SK-N-DZ (cell line): ENCODE measurements at regions not wholly inside any gene's neighbourhood (a gene's known extent, or its start where the extent isn't known, plus 50 kb on each side); places are given as distances from the start of the nearest gene placed in this dataset.
"Not testable (repeated sequence)": the region's sequence is repeated elsewhere in the genome, so short reads cannot be mapped to it uniquely, and the experiment has no call there.

Experiments used
- DNase-seq: peaks from one replicate; pipeline ENCODE4 v3.0.0-alpha.2; 2015; ENCODE audit warnings: low spot score

- no peak for DNase-seq
These were observed 285.9 kb downstream of the SLC7A11 start for GRCh38 chr4:137956256-137956655.

DNA sequence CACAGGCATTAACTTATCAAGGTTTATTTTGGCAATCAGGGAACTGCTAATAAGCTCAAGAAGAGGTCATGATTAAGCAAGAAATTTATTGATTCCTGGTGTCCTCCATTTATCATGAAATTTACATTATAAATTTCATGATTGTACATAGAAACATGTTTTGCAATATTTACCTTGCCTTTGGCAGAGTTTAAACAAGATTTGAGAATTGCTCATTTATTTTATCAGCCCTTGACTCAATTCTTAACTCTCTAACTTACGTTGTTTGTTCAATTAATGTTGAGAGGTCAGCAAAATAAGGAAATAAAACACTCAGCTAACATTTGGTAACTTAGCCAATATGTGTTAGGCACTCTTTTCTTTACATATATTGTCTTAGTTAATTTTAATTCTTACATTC, 286.6 kb downstream of the SLC7A11 start:
- no peak for DNase-seq

- no peak for DNase-seq
These were observed 290.0 kb downstream of the SLC7A11 start for GRCh38 chr4:137952116-137952515.

GRCh38 chr4:137950286-137950685, 291.9 kb downstream of the SLC7A11 start:
- no peak for DNase-seq

- no peak for DNase-seq
These were observed 292.4 kb downstream of the SLC7A11 start for GRCh38 chr4:137949746-137950145.

- DNase-seq, result no peak
These were observed 295.5 kb downstream of the SLC7A11 start for GRCh38 chr4:137946453-137947174.

DNA sequence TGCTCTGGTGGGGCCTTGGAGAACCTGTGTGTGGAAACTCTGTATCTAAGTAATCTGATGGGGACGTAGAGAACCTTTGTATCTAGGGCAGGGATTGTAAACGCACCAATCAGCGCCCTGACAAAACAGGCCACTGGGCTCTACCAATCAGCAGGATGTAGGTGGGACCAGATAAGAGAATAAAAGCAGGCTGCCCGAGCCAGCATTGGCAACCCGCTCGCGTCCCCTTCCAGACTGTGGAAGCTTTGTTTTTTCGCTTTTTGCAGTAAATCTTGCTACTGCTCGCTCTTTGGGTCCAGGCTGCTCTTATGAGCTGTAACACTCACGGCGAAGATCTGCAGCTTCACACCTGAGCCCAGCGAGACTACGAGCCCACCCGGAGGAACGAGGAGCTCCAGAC, 299.3 kb downstream of the SLC7A11 start:
- DNase-seq, result not testable (repeated sequence)

DNA sequence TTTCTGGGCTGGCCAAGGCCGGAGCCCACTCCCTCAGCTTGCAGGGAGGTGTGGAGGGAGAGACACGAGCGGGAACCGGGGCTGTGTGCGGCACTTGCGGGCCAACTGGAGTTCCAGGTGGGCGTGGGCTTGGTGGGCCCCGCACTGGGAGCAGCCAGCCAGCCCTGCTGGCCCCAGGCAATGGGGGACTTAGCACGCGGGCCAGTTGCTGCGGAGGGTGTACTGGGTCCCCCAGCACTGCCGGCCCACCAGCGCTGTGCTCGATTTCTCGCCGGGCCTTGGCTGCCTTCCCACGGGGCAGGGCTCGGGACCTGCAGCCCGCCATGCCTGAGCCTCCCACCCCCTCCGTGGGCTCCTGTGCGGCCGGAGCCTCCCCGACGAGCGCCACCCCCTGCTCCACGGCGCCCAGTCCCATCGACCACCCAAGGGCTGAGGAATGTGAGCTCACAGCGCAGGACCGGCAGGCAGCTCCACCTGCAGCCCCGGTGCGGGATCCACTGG, 300.1 kb downstream of the SLC7A11 start:
- not testable (repeated sequence) for DNase-seq

GRCh38 chr4:137934911-137935310, 307.2 kb downstream of the SLC7A11 start:
- no peak for DNase-seq

DNA sequence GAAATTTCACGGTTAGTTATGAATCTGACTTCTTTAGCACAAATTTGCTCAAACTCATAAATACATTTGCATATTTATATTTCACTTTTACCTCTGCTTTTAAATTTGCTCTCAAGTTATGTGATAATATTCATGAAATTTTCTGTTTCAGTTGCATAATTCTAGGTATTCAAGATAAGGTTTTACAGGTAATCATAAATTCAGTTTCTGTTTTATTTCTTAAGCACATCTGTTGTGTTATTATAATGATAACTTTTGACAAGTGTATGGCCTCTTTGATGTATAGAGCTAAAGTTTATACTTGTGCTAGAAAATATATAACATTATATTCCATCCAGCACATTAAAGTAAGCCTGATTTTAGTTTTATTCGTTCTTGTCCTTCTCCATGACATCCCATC, 308.1 kb downstream of the SLC7A11 start:
- DNase-seq, result no peak

GRCh38 chr4:137927972-137928371, 314.2 kb downstream of the SLC7A11 start:
- no peak for DNase-seq

DNA sequence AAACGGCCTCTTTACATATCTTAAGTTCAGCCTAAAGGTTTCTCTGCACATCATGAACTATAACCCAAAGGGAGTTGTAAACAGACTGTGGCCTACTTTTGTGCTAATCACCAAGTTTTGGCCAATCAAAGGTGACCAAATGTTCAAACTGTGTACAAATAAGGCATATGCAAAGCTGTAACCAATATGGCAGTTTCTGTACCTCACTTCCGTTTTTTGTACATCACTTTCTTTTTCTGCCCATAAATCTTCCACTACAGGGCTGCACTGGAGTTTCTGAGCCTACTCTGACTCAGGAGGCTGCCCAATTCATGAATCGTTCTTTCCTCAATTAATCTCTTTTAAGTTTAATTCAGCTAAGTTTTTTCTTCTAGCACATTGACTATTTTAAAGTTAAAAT, 318.7 kb downstream of the SLC7A11 start:
- DNase-seq, result no peak

- DNase-seq, result no peak
These were observed 319.4 kb downstream of the SLC7A11 start for GRCh38 chr4:137922721-137923120.

- DNase-seq, result peak; percentile 5
These were observed 332.4 kb downstream of the SLC7A11 start for GRCh38 chr4:137909529-137910309.

- no peak for DNase-seq
These were observed 336.2 kb downstream of the SLC7A11 start for GRCh38 chr4:137905930-137906329.

DNA sequence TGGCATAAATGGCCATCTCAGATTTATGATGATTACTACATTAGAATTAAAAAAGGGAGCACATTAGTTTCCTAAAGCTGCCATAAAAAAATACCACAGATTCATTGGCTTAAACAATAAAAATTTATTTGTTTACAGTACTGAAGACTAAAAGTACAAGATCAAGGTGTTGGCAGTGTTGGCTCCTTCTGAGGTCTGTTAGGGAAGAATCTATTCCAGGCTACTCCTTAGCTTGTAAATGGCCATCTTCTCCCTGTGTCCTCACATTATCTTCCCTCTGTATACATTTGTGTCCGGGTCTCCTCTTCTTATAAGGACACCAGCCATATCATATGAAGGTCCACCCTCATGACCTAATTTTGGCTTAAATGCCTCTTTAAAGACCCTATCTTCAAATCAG, 341.0 kb downstream of the SLC7A11 start:
- DNase-seq, result no peak

DNA sequence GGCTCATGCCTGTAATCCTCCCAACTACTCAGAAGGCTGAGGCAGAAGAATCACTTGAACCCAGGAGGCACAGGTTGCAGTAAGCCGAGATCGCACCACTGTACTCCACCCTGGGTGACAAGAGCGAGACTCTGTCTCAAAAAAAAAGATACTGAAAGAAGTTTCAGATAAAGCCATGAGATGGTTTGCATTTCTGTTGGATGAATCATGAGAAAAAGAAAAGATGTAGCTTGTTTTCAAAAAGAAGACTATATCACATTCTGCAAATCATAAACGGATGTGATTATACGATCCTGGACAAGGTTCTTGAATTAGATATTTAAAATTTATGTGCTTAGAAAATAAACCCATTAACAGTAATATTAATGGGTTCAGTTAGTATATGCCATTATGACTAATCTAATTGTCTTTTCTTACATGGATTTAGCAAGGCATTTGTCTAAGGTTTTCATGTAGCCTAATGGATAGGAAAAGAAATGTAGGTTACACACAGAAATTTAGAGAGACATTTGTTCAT, 345.9 kb downstream of the SLC7A11 start:
- DNase-seq, result no peak

DNA sequence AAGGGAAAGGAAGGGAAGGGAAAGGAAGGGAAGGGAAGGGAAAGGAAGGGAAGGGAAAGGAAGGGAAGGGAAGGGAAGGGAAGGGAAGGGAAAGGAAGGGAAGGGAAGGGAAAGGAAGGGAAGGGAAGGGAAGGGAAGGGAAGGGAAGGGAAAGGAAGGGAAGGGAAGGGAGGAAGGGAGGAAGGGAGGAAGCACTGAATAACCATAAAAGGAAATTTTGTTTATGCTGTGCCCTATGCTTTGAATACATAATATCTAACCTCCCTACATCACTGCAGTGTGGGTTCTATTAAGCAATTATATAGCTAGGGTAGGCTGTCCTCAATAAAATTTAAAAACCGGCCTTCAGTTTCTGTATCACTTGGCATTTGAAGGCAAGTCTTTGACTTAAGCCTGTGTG, 346.6 kb downstream of the SLC7A11 start:
- DNase-seq, result not testable (repeated sequence)

GRCh38 chr4:137892134-137892533, 350.0 kb downstream of the SLC7A11 start:
- no peak for DNase-seq

DNA sequence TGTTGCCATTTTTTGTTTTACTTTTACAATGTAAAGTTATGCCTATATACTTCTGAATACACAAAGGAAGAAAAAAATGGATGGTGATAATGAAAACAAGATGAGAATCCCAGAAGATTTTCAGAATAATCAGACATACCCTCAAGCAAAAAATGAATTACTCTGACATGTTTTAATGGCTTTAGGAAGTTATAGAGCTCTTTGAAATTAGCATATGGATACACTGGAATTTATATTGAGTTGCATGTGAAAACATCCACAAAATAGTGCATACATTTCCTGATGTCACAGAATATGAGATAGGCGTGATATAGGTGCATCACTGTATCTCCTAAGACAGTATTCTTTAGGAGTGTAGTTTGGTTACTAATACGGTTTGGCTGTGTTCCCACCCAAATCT, 351.3 kb downstream of the SLC7A11 start:
- DNase-seq, result no peak

DNA sequence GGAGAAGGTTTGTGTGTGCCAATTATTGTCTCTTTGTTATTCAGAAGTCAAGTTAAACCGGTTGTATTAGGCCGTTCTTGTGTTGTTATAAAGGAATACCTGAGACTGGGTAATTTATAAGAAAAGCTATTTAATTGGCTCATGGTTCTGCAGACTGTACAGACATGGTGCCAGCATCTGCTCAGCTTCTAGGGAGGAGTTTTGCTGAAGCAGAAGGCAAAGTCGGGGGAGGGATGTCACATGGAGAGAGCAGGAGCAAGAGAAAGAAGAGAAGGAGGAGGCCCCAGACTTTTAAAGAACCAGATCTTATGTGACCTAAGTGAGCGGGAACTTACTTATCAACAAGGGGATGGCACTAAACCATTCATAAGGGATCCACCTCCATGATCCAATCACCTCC, 349.3 kb upstream of the PCDH18 start:
- no peak for DNase-seq

GRCh38 chr4:137868067-137868466, 335.8 kb upstream of the PCDH18 start:
- DNase-seq, result not testable (repeated sequence)

DNA sequence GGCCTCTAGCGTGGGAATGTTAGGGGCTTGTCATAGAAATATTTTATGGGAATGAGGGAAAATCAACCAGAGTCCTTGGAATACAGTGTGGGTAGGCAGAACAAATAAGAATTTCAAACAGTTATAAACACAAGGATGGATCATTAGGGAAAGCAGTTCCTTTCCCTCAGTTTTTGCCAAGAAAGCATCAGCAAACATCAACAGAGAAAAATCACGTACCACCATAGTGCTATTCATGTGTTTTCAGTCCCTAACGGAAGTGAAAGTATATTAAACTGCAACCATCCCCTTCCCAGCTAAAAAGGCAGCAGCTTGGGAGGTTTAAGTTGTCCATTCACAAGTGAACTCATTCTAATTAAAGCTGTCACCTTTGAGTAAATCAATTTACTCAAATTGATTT, 334.4 kb upstream of the PCDH18 start:
- no peak for DNase-seq
